SH-SY5Y (cell line): ENCODE measurements at regions not wholly inside any gene's neighbourhood (a gene's known extent, or its start where the extent isn't known, plus 50 kb on each side); places are given as distances from the start of the nearest gene placed in this dataset.

ENCODE experiments used
- GATA2 ChIP-seq: IDR thresholded peaks from 2 replicates; pipeline ENCODE4 v1.6.1; 2011; ENCODE audit warnings: mild to moderate bottlenecking, low read depth, low read length
- GATA3 ChIP-seq: IDR thresholded peaks from 2 replicates; pipeline ENCODE4 v1.6.1; 2011; ENCODE audit warnings: low read depth, mild to moderate bottlenecking, low read length, moderate library complexity

DNA sequence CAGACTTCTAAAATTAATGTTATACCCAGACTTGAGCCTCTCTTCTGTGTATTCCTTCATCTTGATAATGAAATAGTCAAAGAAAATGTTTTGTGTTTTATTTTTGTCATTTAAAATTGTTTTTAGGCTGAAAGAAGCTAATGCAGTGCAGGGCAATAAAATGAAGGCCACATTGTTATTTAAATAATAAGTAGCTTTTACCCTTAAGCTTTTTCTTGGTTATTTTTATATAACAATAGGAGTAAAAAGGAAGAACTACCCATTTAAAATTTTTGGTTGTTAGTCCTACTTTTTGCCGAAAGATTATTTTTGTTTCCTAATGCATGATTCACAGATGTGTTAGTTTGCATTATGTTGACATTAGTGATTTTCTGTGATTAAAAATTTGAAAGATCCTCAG lies 181.0 kb upstream of the MEOX2 start:
- TF ChIP-seq GATA3 = no peak
- no peak for TF ChIP-seq GATA2
